HEK293 (cell line): ENCODE measurements at regions not wholly inside any gene's neighbourhood (a gene's known extent, or its start where the extent isn't known, plus 50 kb on each side); places are given as distances from the start of the nearest gene placed in this dataset.

Experiments
- CTCF ChIA-PET: fragments of 350-600 bp; formaldehyde crosslinking; extraction: SDS; loops from one replicate; lab custom pipeline; 2021; ENCODE audit warnings: antibody characterized with exemption; lab: Yijun Ruan, JAX
- POLR2A ChIA-PET: fragments of 300-600 bp; formaldehyde crosslinking; extraction: SDS; loops from one replicate; lab custom pipeline; 2020; ENCODE audit warnings: antibody characterized with exemption, inconsistent platforms; lab: Yijun Ruan, JAX
- H3K27ac ChIP-seq: fragments of 200-500 bp; sonication (Bioruptor generic); 2 replicates; pipeline ENCODE4 v1.5.1; 2014; ENCODE audit warnings: low read depth, low read length, control low read depth, inconsistent platforms; ENCODE audit errors: extremely low read depth
- H3K36me3 ChIP-seq, 2 experiments: fragments of 200-500 bp in 1 of 2; sonication (Bioruptor generic) in 1 of 2; 1 replicate in 1 of 2; 2 replicates in 1 of 2; pipeline ENCODE4 v1.5.1; 2014 to 2017; ENCODE audit warnings: inconsistent platforms in 2 of 2, low read length in 2 of 2; ENCODE audit not compliant: control insufficient read depth in 2 of 2, insufficient read depth in 1 of 2
- H3K4me1 ChIP-seq: fragments of 200-500 bp; sonication (Bioruptor generic); 2 replicates; pipeline ENCODE4 v1.5.1; 2014; ENCODE audit warnings: mild to moderate bottlenecking, low read length, inconsistent platforms; ENCODE audit not compliant: control insufficient read depth, insufficient read depth
- H3K4me3 ChIP-seq: 2 replicates; pipeline ENCODE4 v1.5.1; 2011; ENCODE audit warnings: low read depth, mild to moderate bottlenecking, control low read depth, low read length, moderate library complexity
- H3K9me3 ChIP-seq: fragments of 200-500 bp; sonication (Bioruptor generic); 2 replicates; pipeline ENCODE4 v1.5.1; 2014; ENCODE audit warnings: low read depth, low read length, inconsistent platforms; ENCODE audit not compliant: control insufficient read depth, insufficient read depth
- HOXA7 ChIP-seq: sonication (generic); formaldehyde crosslinking; IDR thresholded peaks from 2 replicates; pipeline ENCODE4 v1.8.1; 2022; ENCODE audit warnings: missing genetic modification reagents, borderline replicate concordance
- HOXD13 ChIP-seq: sonication (generic); formaldehyde crosslinking; IDR thresholded peaks from 2 replicates; pipeline ENCODE4 v1.8.0; 2022; ENCODE audit warnings: missing genetic modification reagents, borderline replicate concordance
- KLF7 ChIP-seq: fragments of 450-650 bp; formaldehyde crosslinking; IDR thresholded peaks from 2 replicates; pipeline ENCODE4 v1.5.1; 2016; ENCODE audit warnings: missing biosample characterization, missing genetic modification characterization, borderline replicate concordance
- KLF8 ChIP-seq: fragments of 450-650 bp; formaldehyde crosslinking; IDR thresholded peaks from 2 replicates; pipeline ENCODE4 v1.5.1; 2016; ENCODE audit warnings: missing biosample characterization, missing genetic modification characterization
- PRDM6 ChIP-seq: fragments of 450-650 bp; formaldehyde crosslinking; IDR thresholded peaks from 2 replicates; pipeline ENCODE4 v1.5.1; 2017; ENCODE audit warnings: missing biosample characterization, missing genetic modification characterization
- SCRT1 ChIP-seq: fragments of 450-650 bp; formaldehyde crosslinking; IDR thresholded peaks from 2 replicates; pipeline ENCODE4 v1.5.1; 2016; ENCODE audit warnings: missing biosample characterization, missing genetic modification characterization, borderline replicate concordance
- YY2 ChIP-seq: fragments of 450-650 bp; formaldehyde crosslinking; IDR thresholded peaks from 2 replicates; pipeline ENCODE4 v1.5.1; 2016; ENCODE audit warnings: missing biosample characterization, missing genetic modification characterization
- ZBTB20 ChIP-seq: fragments of 450-650 bp; formaldehyde crosslinking; IDR thresholded peaks from 2 replicates; pipeline ENCODE4 v1.5.1; 2016; ENCODE audit warnings: missing biosample characterization, missing genetic modification characterization
- ZBTB26 ChIP-seq: fragments of 450-650 bp; formaldehyde crosslinking; optimal IDR thresholded peaks from 2 replicates; pipeline ENCODE3; 2016; ENCODE audit warnings: missing biosample characterization, mild to moderate bottlenecking, missing genetic modification characterization
- ZNF146 ChIP-seq: fragments of 450-650 bp; formaldehyde crosslinking; IDR thresholded peaks from 2 replicates; pipeline ENCODE4 v1.5.1; 2016; ENCODE audit warnings: missing biosample characterization, missing genetic modification characterization
- ZNF37A ChIP-seq: fragments of 450-650 bp; IDR thresholded peaks from 2 replicates; pipeline ENCODE4 v1.5.1; 2018; ENCODE audit warnings: missing biosample characterization, missing genetic modification characterization
- ZNF585B ChIP-seq: fragments of 450-650 bp; formaldehyde crosslinking; IDR thresholded peaks from 2 replicates; pipeline ENCODE4 v1.5.1; 2016; ENCODE audit warnings: missing biosample characterization, missing genetic modification characterization
- ZNF645 ChIP-seq: fragments of 450-650 bp; formaldehyde crosslinking; IDR thresholded peaks from 2 replicates; pipeline ENCODE4; 2016; ENCODE audit warnings: missing biosample characterization, missing genetic modification characterization
- ZNF670 ChIP-seq: fragments of 450-650 bp; formaldehyde crosslinking; IDR thresholded peaks from 2 replicates; pipeline ENCODE4 v1.5.1; 2016; ENCODE audit warnings: missing biosample characterization, missing genetic modification characterization, low read depth
- ZNF677 ChIP-seq: fragments of 450-650 bp; IDR thresholded peaks from 2 replicates; pipeline ENCODE4 v1.5.0; 2018; ENCODE audit warnings: missing biosample characterization, mild to moderate bottlenecking, missing genetic modification characterization, moderate library complexity
- ZSCAN30 ChIP-seq: fragments of 450-650 bp; IDR thresholded peaks from 2 replicates; pipeline ENCODE4 v1.5.1; 2018; ENCODE audit warnings: missing biosample characterization, mild to moderate bottlenecking, missing genetic modification characterization, moderate library complexity
- ZXDB ChIP-seq: fragments of 450-650 bp; formaldehyde crosslinking; IDR thresholded peaks from 2 replicates; pipeline ENCODE4 v1.5.1; 2016; ENCODE audit warnings: missing biosample characterization, missing genetic modification characterization
- TF ChIP-seq, protein P1 (sequence below): fragments of 450-650 bp; formaldehyde crosslinking; IDR thresholded peaks from 2 replicates; pipeline ENCODE4 v1.5.1; 2016; ENCODE audit warnings: missing biosample characterization, missing genetic modification characterization
- TF ChIP-seq, protein P2 (sequence below): fragments of 450-650 bp; formaldehyde crosslinking; IDR thresholded peaks from 2 replicates; pipeline ENCODE4 v1.5.1; 2016; ENCODE audit warnings: missing biosample characterization, missing genetic modification characterization

DNA sequence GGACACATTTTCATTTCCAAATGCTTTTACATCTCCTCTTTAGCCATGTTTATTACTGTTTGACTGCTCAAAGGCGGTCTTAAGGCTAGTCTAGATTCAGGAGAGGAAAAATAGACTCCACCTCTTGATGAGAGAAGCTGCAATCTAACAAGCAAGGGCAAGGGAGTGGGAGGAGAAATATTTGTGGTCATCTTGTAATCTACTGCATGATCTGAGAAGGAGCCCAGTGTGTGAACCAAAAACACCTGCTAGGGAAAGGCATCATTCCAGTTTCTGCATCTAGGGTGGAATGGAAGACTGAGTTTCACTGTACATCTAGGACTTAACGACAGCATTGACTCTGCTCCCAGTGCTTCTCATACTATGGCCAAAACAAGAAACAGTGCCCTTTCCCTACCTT, 232.2 kb upstream of the HS3ST3A1 start:
- ChIA-PET POLR2A (no interaction called here), CTCF (no interaction called here)
- TF ChIP-seq, protein P1, sequence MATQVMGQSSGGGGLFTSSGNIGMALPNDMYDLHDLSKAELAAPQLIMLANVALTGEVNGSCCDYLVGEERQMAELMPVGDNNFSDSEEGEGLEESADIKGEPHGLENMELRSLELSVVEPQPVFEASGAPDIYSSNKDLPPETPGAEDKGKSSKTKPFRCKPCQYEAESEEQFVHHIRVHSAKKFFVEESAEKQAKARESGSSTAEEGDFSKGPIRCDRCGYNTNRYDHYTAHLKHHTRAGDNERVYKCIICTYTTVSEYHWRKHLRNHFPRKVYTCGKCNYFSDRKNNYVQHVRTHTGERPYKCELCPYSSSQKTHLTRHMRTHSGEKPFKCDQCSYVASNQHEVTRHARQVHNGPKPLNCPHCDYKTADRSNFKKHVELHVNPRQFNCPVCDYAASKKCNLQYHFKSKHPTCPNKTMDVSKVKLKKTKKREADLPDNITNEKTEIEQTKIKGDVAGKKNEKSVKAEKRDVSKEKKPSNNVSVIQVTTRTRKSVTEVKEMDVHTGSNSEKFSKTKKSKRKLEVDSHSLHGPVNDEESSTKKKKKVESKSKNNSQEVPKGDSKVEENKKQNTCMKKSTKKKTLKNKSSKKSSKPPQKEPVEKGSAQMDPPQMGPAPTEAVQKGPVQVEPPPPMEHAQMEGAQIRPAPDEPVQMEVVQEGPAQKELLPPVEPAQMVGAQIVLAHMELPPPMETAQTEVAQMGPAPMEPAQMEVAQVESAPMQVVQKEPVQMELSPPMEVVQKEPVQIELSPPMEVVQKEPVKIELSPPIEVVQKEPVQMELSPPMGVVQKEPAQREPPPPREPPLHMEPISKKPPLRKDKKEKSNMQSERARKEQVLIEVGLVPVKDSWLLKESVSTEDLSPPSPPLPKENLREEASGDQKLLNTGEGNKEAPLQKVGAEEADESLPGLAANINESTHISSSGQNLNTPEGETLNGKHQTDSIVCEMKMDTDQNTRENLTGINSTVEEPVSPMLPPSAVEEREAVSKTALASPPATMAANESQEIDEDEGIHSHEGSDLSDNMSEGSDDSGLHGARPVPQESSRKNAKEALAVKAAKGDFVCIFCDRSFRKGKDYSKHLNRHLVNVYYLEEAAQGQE (tag by site-specific recombination), result no peak
- TF ChIP-seq ZNF585B (tag by site-specific recombination), result no peak
- TF ChIP-seq ZSCAN30, result no peak
- TF ChIP-seq HOXA7, result no peak
- no peak for TF ChIP-seq ZXDB (tag by site-specific recombination)
- TF ChIP-seq ZNF37A, result no peak
- TF ChIP-seq YY2 (tag by site-specific recombination), result no peak
- no peak for TF ChIP-seq ZNF645 (tag by site-specific recombination)
- no peak for TF ChIP-seq ZNF146 (tag by site-specific recombination)
- no peak for TF ChIP-seq HOXD13 (CRISPR knock-in tag)
- TF ChIP-seq KLF8 (tag by site-specific recombination), result no peak
- TF ChIP-seq PRDM6 (tag by site-specific recombination), result no peak
- TF ChIP-seq ZBTB20 (tag by site-specific recombination), result no peak
- no peak for TF ChIP-seq ZNF670
- no peak for TF ChIP-seq ZBTB26
- no peak for TF ChIP-seq SCRT1 (tag by site-specific recombination)
- no peak for TF ChIP-seq KLF7 (tag by site-specific recombination)
- TF ChIP-seq, protein P2, sequence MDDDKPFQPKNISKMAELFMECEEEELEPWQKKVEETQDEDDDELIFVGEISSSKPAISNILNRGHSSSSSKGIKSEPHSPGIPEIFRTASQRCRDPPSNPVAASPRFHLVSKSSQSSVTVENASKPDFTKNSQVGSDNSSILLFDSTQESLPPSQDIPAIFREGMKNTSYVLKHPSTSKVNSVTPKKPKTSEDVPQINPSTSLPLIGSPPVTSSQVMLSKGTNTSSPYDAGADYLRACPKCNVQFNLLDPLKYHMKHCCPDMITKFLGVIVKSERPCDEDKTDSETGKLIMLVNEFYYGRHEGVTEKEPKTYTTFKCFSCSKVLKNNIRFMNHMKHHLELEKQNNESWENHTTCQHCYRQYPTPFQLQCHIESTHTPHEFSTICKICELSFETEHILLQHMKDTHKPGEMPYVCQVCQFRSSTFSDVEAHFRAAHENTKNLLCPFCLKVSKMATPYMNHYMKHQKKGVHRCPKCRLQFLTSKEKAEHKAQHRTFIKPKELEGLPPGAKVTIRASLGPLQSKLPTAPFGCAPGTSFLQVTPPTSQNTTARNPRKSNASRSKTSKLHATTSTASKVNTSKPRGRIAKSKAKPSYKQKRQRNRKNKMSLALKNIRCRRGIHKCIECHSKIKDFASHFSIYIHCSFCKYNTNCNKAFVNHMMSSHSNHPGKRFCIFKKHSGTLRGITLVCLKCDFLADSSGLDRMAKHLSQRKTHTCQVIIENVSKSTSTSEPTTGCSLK (tag by site-specific recombination), result no peak
- no peak for TF ChIP-seq ZNF677 (tag by site-specific recombination)
- no peaks in the 10 kb centered on the region for H3K9me3 ChIP-seq
- H3K27ac ChIP-seq, result no peak overlapping the region
- no peak overlapping the region for H3K4me3 ChIP-seq
- H3K36me3 ChIP-seq, result no peaks in the 10 kb centered on the region
- H3K4me1 ChIP-seq, result no peaks in the 10 kb centered on the region
